MM.1S (cell line): ENCODE measurements at regions not wholly inside any gene's neighbourhood (a gene's known extent, or its start where the extent isn't known, plus 50 kb on each side); places are given as distances from the start of the nearest gene placed in this dataset.

Source experiments
- CTCF ChIP-seq: fragments of 300-600 bp; sonication (generic); IDR thresholded peaks from 2 replicates; pipeline ENCODE4 v1.5.1; 2016; ENCODE audit warnings: antibody characterized with exemption, low read length, mixed read lengths
- EZH2 ChIP-seq: fragments of 300-600 bp; sonication (generic); optimal IDR thresholded peaks from 2 replicates; pipeline ENCODE3; 2017; ENCODE audit warnings: low read depth, mild to moderate bottlenecking, antibody characterized with exemption, low read length, mixed read lengths
- EZH2phosphoT487 ChIP-seq: fragments of 300-600 bp; sonication (generic); IDR thresholded peaks from 2 replicates; pipeline ENCODE4 v1.6.1; 2018; ENCODE audit warnings: antibody characterized with exemption, low read length

- TF ChIP-seq CTCF (no peak), EZH2 (no peak), EZH2phosphoT487 (no peak)
Observed at GRCh38 chr2:37454851-37455762, 110.7 kb downstream of the QPCT start.
